ENCODE measurements at regions not wholly inside any gene's neighbourhood (a gene's known extent, or its start where the extent isn't known, plus 50 kb on each side); places are given as distances from the start of the nearest gene placed in this dataset.

GRCh38 chr5:6026766-6027406 lies 351.5 kb downstream of the MED10 start:
- no peaks in the 10 kb centered on the region for H3K4me1 ChIP-seq (ENCODE audit: insufficient read depth, poor library complexity, severe bottlenecking)
- H3K27me3 ChIP-seq (ENCODE audit: insufficient read depth, poor library complexity, severe bottlenecking): peaks cover 3% of the 10 kb centered on the region
- DNase-seq (ENCODE audit: low spot score): no peak
- H3K9me3 ChIP-seq (ENCODE audit: severe bottlenecking): no peaks in the 10 kb centered on the region
- ATAC-seq (ENCODE audit: low read depth): 0 out of 3 replicates have a peak, but pooled peaks have one; percentile 45
- no peak overlapping the region for H3K4me3 ChIP-seq (ENCODE audit: severe bottlenecking)
- no peak for TF ChIP-seq CTCF (IDR thresholded peaks at IDR 0.05; ENCODE audit: poor library complexity, severe bottlenecking)
- H3K36me3 ChIP-seq (ENCODE audit: low read depth): no peaks in the 10 kb centered on the region
- H3K27ac ChIP-seq (ENCODE audit: poor library complexity, severe bottlenecking): no peak overlapping the region

GRCh38 chr5:6019612-6020011 lies 358.7 kb downstream of the MED10 start:
- Histone ChIP-seq H3K9me3 (ENCODE audit: severe bottlenecking) (no peaks in the 10 kb centered on the region), H3K36me3 (ENCODE audit: low read depth) (no peaks in the 10 kb centered on the region), H3K4me1 (ENCODE audit: insufficient read depth, poor library complexity, severe bottlenecking) (no peaks in the 10 kb centered on the region), H3K4me3 (ENCODE audit: severe bottlenecking) (no peak overlapping the region), H3K27me3 (ENCODE audit: insufficient read depth, poor library complexity, severe bottlenecking) (no peaks in the 10 kb centered on the region), H3K27ac (ENCODE audit: poor library complexity, severe bottlenecking) (no peak overlapping the region)
- TF ChIP-seq CTCF (IDR thresholded peaks at IDR 0.05; ENCODE audit: poor library complexity, severe bottlenecking): no peak
- ATAC-seq (ENCODE audit: low read depth) (no peak), DNase-seq (ENCODE audit: low spot score) (no peak)

- Histone ChIP-seq H3K27me3 (ENCODE audit: insufficient read depth, poor library complexity, severe bottlenecking) (no peaks in the 10 kb centered on the region), H3K27ac (ENCODE audit: poor library complexity, severe bottlenecking) (no peak overlapping the region), H3K36me3 (ENCODE audit: low read depth) (no peaks in the 10 kb centered on the region), H3K9me3 (ENCODE audit: severe bottlenecking) (no peaks in the 10 kb centered on the region), H3K4me1 (ENCODE audit: insufficient read depth, poor library complexity, severe bottlenecking) (no peaks in the 10 kb centered on the region), H3K4me3 (ENCODE audit: severe bottlenecking) (no peak overlapping the region)
- TF ChIP-seq CTCF (IDR thresholded peaks at IDR 0.05; ENCODE audit: poor library complexity, severe bottlenecking): no peak
- DNase-seq (ENCODE audit: low spot score) (no peak), ATAC-seq (ENCODE audit: low read depth) (no peak)
Measured at GRCh38 chr5:6013506-6013905, 364.8 kb downstream of the MED10 start.

- DNase-seq (ENCODE audit: low spot score) (no peak), ATAC-seq (ENCODE audit: low read depth) (no peak)
- Histone ChIP-seq H3K27me3 (ENCODE audit: insufficient read depth, poor library complexity, severe bottlenecking) (no peaks in the 10 kb centered on the region), H3K9me3 (ENCODE audit: severe bottlenecking) (no peaks in the 10 kb centered on the region), H3K27ac (ENCODE audit: poor library complexity, severe bottlenecking) (no peak overlapping the region), H3K36me3 (ENCODE audit: low read depth) (no peaks in the 10 kb centered on the region), H3K4me3 (ENCODE audit: severe bottlenecking) (no peak overlapping the region), H3K4me1 (ENCODE audit: insufficient read depth, poor library complexity, severe bottlenecking) (no peaks in the 10 kb centered on the region)
- TF ChIP-seq CTCF (IDR thresholded peaks at IDR 0.05; ENCODE audit: poor library complexity, severe bottlenecking): no peak
Measured at GRCh38 chr5:6011199-6011598, 367.1 kb downstream of the MED10 start.

- Histone ChIP-seq H3K27me3 (ENCODE audit: insufficient read depth, poor library complexity, severe bottlenecking) (no peaks in the 10 kb centered on the region), H3K4me1 (ENCODE audit: insufficient read depth, poor library complexity, severe bottlenecking) (peaks cover 4% of the 10 kb centered on the region), H3K4me3 (ENCODE audit: severe bottlenecking) (no peak overlapping the region), H3K9me3 (ENCODE audit: severe bottlenecking) (no peaks in the 10 kb centered on the region), H3K36me3 (ENCODE audit: low read depth) (no peaks in the 10 kb centered on the region), H3K27ac (ENCODE audit: poor library complexity, severe bottlenecking) (no peak overlapping the region)
- TF ChIP-seq CTCF (IDR thresholded peaks at IDR 0.05; ENCODE audit: poor library complexity, severe bottlenecking): no peak
- ATAC-seq (ENCODE audit: low read depth) (no peak), DNase-seq (ENCODE audit: low spot score) (no peak)
Measured at GRCh38 chr5:6006838-6007314, 371.5 kb downstream of the MED10 start.
